ENCODE measurements at regions not wholly inside any gene's neighbourhood (a gene's known extent, or its start where the extent isn't known, plus 50 kb on each side); places are given as distances from the start of the nearest gene placed in this dataset.

DNA sequence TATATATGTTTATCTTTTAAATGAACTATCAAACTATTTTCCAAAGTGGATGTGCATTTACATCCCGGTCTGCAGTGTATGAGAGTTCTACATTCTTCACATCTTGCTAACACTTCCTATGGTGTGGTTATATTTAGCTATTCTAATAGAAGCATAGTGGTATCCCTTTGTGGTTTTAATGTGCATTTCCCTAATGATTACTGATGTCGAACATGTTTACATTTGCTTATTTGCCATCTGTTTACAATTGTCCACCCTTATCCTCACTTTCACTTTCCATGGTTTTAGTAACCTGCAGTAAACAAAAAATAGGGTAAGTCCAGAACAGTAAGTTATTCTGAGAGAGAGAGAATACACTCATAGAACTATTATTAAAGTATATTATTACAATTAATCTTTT is 360.5 kb upstream of the NAALADL2 start:
- H3K4me3 ChIP-seq (ENCODE audit: low read length), result no peak overlapping the region
- TF ChIP-seq, protein P1, sequence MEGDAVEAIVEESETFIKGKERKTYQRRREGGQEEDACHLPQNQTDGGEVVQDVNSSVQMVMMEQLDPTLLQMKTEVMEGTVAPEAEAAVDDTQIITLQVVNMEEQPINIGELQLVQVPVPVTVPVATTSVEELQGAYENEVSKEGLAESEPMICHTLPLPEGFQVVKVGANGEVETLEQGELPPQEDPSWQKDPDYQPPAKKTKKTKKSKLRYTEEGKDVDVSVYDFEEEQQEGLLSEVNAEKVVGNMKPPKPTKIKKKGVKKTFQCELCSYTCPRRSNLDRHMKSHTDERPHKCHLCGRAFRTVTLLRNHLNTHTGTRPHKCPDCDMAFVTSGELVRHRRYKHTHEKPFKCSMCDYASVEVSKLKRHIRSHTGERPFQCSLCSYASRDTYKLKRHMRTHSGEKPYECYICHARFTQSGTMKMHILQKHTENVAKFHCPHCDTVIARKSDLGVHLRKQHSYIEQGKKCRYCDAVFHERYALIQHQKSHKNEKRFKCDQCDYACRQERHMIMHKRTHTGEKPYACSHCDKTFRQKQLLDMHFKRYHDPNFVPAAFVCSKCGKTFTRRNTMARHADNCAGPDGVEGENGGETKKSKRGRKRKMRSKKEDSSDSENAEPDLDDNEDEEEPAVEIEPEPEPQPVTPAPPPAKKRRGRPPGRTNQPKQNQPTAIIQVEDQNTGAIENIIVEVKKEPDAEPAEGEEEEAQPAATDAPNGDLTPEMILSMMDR (conservative IDR thresholded peaks at IDR 0.05; ENCODE audit: low read depth, low read length), result no peak
- no peak for DNase-seq (ENCODE audit: low read depth)

GRCh38 chr3:174505266-174505665 is 353.9 kb upstream of the NAALADL2 start:
- H3K4me3 ChIP-seq (ENCODE audit: low read length), result no peak overlapping the region
- no peak for DNase-seq (ENCODE audit: low read depth)
- TF ChIP-seq, protein P1 (conservative IDR thresholded peaks at IDR 0.05; ENCODE audit: low read depth, low read length), result no peak

DNA sequence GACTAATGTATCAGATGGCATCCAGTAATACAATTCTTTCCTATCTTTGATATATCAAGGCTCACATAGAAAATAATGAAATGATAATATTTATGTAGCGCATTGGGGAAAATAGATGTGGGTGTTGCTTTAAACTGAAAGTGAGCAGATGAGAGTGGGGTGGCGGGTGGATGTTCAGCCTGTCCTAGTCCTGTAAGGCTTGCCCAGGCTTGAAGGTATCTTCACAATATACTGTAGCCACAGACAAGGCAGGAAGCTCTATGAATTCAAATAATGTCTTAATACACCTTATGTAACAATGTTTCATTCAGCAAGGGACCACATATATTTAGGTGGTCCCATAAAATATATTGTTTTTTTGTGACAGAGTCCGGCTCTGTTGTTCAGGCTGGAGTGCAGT is 334.9 kb upstream of the NAALADL2 start:
- no peak for DNase-seq (ENCODE audit: low read depth)
- TF ChIP-seq, protein P1 (conservative IDR thresholded peaks at IDR 0.05; ENCODE audit: low read depth, low read length), result no peak

DNA sequence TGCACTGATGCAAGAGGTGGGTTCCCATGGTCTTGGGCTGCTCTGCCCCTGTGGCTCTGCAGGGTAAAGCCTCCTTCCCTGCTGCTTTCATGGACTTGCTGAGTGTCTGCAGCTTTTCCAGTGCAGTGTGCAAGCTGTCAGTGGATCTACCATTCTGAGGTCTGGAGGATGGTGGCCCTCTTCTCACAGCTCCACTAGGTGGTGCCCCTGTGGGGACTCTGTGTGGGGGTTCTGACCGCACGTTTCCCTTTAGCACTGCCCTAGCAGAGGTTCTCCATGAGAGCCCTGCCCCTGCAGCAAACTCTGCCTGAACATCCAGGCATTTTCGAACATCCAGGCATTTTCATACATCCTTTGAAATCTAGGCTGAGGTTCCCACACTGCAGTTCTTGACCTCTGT is 329.8 kb upstream of the NAALADL2 start:
- TF ChIP-seq, protein P1 (conservative IDR thresholded peaks at IDR 0.05; ENCODE audit: low read depth, low read length), result peak; percentile 6
- DNase-seq (ENCODE audit: low read depth), result no peak
- H3K4me3 ChIP-seq (ENCODE audit: low read length), result no peak overlapping the region

More for the DNA sequence above, 334.9 kb upstream of the NAALADL2 start:
- no peak overlapping the region for H3K4me3 ChIP-seq (ENCODE audit: low read length)

- TF ChIP-seq, protein P1 (conservative IDR thresholded peaks at IDR 0.05; ENCODE audit: low read depth, low read length), result no peak
- H3K4me3 ChIP-seq (ENCODE audit: low read length), result no peak overlapping the region
- DNase-seq (ENCODE audit: low read depth), result peak; percentile 3
Measured at GRCh38 chr3:174531262-174531982, 327.7 kb upstream of the NAALADL2 start.

GRCh38 chr3:174532216-174532615 is 326.9 kb upstream of the NAALADL2 start:
- TF ChIP-seq, protein P1 (conservative IDR thresholded peaks at IDR 0.05; ENCODE audit: low read depth, low read length), result no peak
- DNase-seq (ENCODE audit: low read depth), result no peak
- no peak overlapping the region for H3K4me3 ChIP-seq (ENCODE audit: low read length)

GRCh38 chr3:174532776-174533175 is 326.4 kb upstream of the NAALADL2 start:
- TF ChIP-seq, protein P1 (conservative IDR thresholded peaks at IDR 0.05; ENCODE audit: low read depth, low read length), result no peak
- no peak overlapping the region for H3K4me3 ChIP-seq (ENCODE audit: low read length)
- DNase-seq (ENCODE audit: low read depth), result peak; percentile 7

Data from retinal pigment epithelial cell (primary cell).